AG09319 (cell line): ENCODE measurements at regions not wholly inside any gene's neighbourhood (a gene's known extent, or its start where the extent isn't known, plus 50 kb on each side); places are given as distances from the start of the nearest gene placed in this dataset.

ENCODE experiments used
- DNase-seq: peaks from one replicate; pipeline ENCODE4 v3.0.0-alpha.2; 2010; ENCODE audit warnings: low read depth; ENCODE audit errors: extremely low read depth
- TF ChIP-seq, protein P1 (sequence below): IDR thresholded peaks from 2 replicates; pipeline ENCODE4 v1.5.1; 2011; ENCODE audit warnings: low read depth, mild to moderate bottlenecking, inconsistent platforms, low read length, moderate library complexity

DNA sequence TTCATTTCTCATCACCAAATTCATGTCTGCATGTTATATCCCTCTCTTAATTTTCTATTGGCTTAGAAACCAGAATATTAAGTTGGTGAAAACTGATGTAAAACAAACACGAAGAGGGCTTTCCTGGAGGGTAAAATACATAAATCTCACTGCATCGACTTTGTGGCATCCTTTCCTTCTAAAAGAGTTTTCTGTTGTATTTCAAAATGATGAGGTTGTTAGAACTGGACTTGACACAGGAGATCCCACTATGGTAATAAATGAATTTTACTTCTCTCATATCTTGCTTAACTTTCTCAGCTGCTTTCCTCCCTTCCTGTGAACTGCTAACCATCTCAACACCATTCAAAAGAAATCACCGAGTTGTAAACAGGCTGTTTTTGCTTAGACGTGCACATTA lies 162.0 kb upstream of the TRPC7 start:
- DNase-seq = no peak
- TF ChIP-seq, protein P1, sequence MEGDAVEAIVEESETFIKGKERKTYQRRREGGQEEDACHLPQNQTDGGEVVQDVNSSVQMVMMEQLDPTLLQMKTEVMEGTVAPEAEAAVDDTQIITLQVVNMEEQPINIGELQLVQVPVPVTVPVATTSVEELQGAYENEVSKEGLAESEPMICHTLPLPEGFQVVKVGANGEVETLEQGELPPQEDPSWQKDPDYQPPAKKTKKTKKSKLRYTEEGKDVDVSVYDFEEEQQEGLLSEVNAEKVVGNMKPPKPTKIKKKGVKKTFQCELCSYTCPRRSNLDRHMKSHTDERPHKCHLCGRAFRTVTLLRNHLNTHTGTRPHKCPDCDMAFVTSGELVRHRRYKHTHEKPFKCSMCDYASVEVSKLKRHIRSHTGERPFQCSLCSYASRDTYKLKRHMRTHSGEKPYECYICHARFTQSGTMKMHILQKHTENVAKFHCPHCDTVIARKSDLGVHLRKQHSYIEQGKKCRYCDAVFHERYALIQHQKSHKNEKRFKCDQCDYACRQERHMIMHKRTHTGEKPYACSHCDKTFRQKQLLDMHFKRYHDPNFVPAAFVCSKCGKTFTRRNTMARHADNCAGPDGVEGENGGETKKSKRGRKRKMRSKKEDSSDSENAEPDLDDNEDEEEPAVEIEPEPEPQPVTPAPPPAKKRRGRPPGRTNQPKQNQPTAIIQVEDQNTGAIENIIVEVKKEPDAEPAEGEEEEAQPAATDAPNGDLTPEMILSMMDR = no peak

DNA sequence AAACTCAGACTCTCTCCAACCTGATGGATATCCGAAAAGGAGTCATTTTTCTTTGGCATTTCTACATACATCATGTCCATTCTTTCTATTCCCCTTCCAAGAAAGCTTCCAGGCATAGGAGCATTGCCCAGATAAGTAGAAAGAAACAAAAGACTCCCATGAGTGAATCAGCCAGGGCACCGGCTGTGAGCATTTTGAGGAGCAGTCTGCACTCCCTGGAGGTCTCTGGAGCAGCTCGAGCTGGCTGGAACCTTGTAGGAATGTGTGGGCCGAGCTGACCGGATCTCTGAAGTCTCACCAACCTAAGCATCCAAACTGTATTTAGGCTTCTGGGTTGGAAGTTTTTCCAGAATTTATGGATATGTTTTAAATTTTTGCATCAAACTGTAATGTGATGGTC lies 161.4 kb upstream of the TRPC7 start:
- no peak for DNase-seq
- TF ChIP-seq, protein P1 = no peak

- TF ChIP-seq, protein P1 = no peak
- no peak for DNase-seq
These were observed 160.7 kb upstream of the TRPC7 start for GRCh38 chr5:136526021-136526420.

GRCh38 chr5:136525597-136525996 lies 160.3 kb upstream of the TRPC7 start:
- DNase-seq = no peak
- TF ChIP-seq, protein P1 = no peak

DNA sequence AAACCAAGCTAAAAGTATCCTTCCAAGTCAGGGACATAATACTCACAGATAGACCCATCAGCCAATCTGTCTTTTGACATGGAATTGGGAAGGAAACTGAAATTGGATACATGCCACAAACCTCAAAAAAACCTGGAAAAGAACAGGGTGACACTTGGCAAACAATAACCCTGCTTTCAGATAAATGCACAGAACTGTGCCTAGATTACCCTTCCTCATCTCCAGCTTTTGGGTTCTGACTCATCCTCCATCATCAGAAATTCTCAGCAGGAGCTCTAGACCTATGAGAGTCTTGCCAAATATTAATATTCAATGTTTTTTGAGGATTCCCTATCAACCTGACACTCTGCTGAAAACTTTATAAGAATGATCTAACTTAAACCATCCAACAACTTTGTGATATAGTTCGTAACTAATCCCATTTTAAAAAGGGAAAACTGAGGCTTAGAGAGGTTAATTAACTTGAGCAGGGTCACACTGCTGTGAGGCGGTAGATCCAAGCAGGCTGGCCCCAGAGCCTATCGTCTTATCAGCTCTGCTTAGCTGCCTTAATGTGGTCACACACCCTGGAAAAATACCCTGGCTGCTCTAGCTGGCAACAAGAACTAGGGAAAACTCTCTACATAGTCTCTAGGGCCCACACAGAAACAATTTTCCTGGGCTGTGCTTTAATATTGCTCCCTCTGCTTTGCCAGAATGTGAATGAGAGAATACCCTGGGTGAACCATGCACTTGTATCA lies 157.0 kb upstream of the TRPC7 start:
- TF ChIP-seq, protein P1 = no peak
- no peak for DNase-seq

DNA sequence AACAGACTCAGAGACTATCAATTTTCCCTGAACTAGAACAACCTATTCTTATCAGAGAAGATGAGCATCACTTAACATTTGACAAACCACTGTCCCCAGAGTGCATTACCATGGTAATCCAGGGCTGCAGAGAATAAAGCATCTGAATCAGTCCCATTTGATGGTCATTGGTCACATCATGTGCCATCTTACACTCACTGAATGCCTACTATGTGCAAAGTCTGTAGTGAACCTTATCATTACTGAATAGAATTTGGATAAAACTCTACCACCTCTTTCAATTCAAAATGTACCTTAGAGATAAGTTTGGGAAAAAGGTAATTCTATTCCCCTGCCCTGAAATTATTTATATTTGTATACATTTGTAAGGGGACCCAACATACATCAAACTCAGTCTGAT lies 156.4 kb upstream of the TRPC7 start:
- TF ChIP-seq, protein P1 = no peak
- DNase-seq = no peak

DNA sequence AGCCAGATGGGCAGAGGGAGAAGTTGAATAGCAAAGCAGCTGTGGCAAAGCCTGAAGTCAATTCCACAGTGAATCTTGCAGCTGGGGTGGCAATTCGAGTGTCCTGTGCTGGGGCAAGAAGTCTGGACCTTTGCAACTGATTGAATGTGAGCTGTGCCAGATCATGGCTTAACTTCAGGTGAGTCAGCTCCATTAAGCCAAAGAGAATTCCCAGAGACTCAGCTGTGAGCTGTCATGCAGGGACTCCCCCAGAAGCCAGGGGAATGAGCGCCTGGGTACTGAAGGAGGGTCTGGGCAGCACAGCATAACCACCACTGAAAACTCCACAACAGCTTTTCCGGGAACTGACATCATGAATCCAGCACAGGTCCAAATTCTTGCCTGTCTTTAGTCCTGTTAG lies 153.5 kb upstream of the TRPC7 start:
- DNase-seq = no peak
- TF ChIP-seq, protein P1 = no peak
